GM12892 (cell line): ENCODE measurements at regions not wholly inside any gene's neighbourhood (a gene's known extent, or its start where the extent isn't known, plus 50 kb on each side); places are given as distances from the start of the nearest gene placed in this dataset.

Source experiments
- POLR2A ChIP-seq: IDR thresholded peaks from 2 replicates; pipeline ENCODE4 v1.6.1; 2011; ENCODE audit warnings: low read depth, low read length, control low read depth
- POLR2AphosphoS5 ChIP-seq: IDR thresholded peaks from 2 replicates; pipeline ENCODE4 v1.6.1; 2011; ENCODE audit warnings: low read depth, low read length, control low read depth
- TAF1 ChIP-seq: IDR thresholded peaks from 2 replicates; pipeline ENCODE4 v1.6.1; 2011; ENCODE audit warnings: low read depth, mild to moderate bottlenecking, control low read depth, low read length, borderline replicate concordance

- TF ChIP-seq POLR2A = no peak
- TF ChIP-seq POLR2AphosphoS5 = no peak
- TF ChIP-seq TAF1 = no peak
Measured at GRCh38 chr14:42293180-42293579, 686.5 kb downstream of the LRFN5 start.
